GM23338 (cell line): ENCODE measurements at regions not wholly inside any gene's neighbourhood (a gene's known extent, or its start where the extent isn't known, plus 50 kb on each side); places are given as distances from the start of the nearest gene placed in this dataset.

Source experiments
- CREB1 ChIP-seq: fragments of 250-450 bp; sonication (Bioruptor Pico); IDR thresholded peaks from 2 replicates; pipeline ENCODE4 v1.5.0; 2020; ENCODE audit warnings: low read depth, mild to moderate bottlenecking, moderate library complexity
- CTCF ChIP-seq, 2 experiments: fragments of 200-600 bp in 1 of 2; sonication (generic) in 1 of 2; conservative IDR thresholded peaks; 2 replicates each; pipeline versions ENCODE4 v1.5.1 to v1.6.1; 2016 to 2017; ENCODE audit warnings: antibody characterized with exemption in 2 of 2, low read depth in 2 of 2, mild to moderate bottlenecking in 2 of 2, moderate library complexity in 1 of 2
- ETS1 ChIP-seq: IDR thresholded peaks from 2 replicates; pipeline ENCODE4 v1.6.1; 2016; ENCODE audit warnings: antibody characterized with exemption
- EZH2 ChIP-seq: fragments of 200-600 bp; sonication (generic); IDR thresholded peaks from one replicate; pipeline ENCODE4 v1.8.0; 2017; ENCODE audit warnings: antibody characterized with exemption, mild to moderate bottlenecking, low read depth; ENCODE audit not compliant: unreplicated experiment
- EZH2phosphoT487 ChIP-seq: fragments of 200-600 bp; sonication (generic); IDR thresholded peaks from one replicate; pipeline ENCODE4 v1.8.1; 2018; ENCODE audit warnings: antibody characterized with exemption; ENCODE audit not compliant: unreplicated experiment
- JUNB ChIP-seq: IDR thresholded peaks from one replicate; pipeline ENCODE4 v1.6.1; 2016; ENCODE audit warnings: antibody characterized with exemption; ENCODE audit not compliant: unreplicated experiment
- NANOG ChIP-seq: IDR thresholded peaks from 2 replicates; pipeline ENCODE4 v1.6.1; 2016; ENCODE audit warnings: antibody characterized with exemption, borderline replicate concordance
- POLR2AphosphoS5 ChIP-seq: IDR thresholded peaks from 2 replicates; pipeline ENCODE4 v1.6.1; 2016; ENCODE audit warnings: antibody characterized with exemption, low read depth
- REST ChIP-seq: IDR thresholded peaks from one replicate; pipeline ENCODE4 v1.6.1; 2018; ENCODE audit warnings: antibody characterized with exemption; ENCODE audit not compliant: unreplicated experiment
- STAT1 ChIP-seq: IDR thresholded peaks from one replicate; pipeline ENCODE4 v1.6.1; 2016; ENCODE audit warnings: antibody characterized with exemption; ENCODE audit not compliant: unreplicated experiment
- ZNF114 ChIP-seq: fragments of 250-450 bp; sonication (Bioruptor Pico); IDR thresholded peaks from 2 replicates; pipeline ENCODE4 v1.5.0; 2020; ENCODE audit warnings: mild to moderate bottlenecking, moderate library complexity
- ZNF331 ChIP-seq: fragments of 250-450 bp; sonication (Bioruptor Pico); IDR thresholded peaks from 2 replicates; pipeline ENCODE4 v1.5.0; 2020; ENCODE audit warnings: low read depth, mild to moderate bottlenecking, moderate library complexity
- ZNF462 ChIP-seq: fragments of 250-450 bp; sonication (Bioruptor Pico); IDR thresholded peaks from 2 replicates; pipeline ENCODE4 v1.5.0; 2020; ENCODE audit warnings: mild to moderate bottlenecking, moderate library complexity

DNA sequence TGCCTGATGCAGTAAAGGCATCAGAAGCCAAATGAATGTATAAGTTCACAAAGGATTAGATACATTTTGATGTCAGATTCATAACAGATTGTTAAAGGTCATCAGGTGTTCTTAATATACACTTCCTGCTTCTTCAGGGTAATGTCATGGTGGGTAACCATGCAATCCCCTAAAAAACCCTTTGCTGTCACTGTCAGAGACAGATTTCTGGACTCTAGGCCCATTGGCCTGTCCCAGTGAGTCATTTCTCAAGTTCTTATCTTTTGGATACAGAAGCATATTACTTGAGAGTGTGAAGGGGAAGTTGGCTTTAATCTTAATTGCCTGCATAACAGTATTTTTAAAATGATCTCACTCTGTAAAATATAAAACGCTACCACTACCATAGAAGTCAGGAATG, 895.6 kb upstream of the MAP3K7 start:
- no peak for TF ChIP-seq CTCF (conservative IDR thresholded peaks at IDR 0.05; ENCODE audit: low read depth in 2 of 2)
- TF ChIP-seq EZH2: no peak
- no peak for TF ChIP-seq POLR2AphosphoS5
- no peak for TF ChIP-seq CREB1
- TF ChIP-seq ETS1: no peak
- TF ChIP-seq JUNB: no peak
- no peak for TF ChIP-seq EZH2phosphoT487
- TF ChIP-seq REST: no peak
- no peak for TF ChIP-seq ZNF114 (CRISPR knock-in tag)
- TF ChIP-seq ZNF331 (CRISPR knock-in tag): no peak
- TF ChIP-seq NANOG: no peak
- TF ChIP-seq STAT1: no peak
- TF ChIP-seq ZNF462 (CRISPR knock-in tag): no peak
